ENCODE measurements at regions not wholly inside any gene's neighbourhood (a gene's known extent, or its start where the extent isn't known, plus 50 kb on each side); places are given as distances from the start of the nearest gene placed in this dataset.

DNA sequence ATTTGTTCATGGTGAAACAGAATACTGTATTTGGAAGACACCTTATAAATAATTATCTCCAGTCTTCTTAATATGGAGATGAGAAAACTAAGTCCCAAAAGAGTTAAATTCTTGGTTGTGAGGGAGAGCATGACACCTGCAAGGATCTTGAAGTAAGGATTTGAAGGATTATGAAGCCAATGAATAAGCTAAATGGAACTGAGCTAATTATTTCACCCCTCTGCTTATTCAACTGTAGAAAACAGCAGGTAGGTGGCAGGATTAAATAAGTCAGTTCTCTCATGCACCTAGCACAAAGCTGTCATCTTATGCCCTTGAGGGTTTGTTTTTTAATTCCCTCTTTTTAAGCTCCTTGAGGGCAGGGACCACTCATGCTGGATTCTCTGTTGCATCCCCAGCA lies 457.3 kb downstream of the ETS1 start:
- in situ Hi-C loops (cut with MboI; ENCODE audit: low sequenced_read_pairs), result no loop called here

DNA sequence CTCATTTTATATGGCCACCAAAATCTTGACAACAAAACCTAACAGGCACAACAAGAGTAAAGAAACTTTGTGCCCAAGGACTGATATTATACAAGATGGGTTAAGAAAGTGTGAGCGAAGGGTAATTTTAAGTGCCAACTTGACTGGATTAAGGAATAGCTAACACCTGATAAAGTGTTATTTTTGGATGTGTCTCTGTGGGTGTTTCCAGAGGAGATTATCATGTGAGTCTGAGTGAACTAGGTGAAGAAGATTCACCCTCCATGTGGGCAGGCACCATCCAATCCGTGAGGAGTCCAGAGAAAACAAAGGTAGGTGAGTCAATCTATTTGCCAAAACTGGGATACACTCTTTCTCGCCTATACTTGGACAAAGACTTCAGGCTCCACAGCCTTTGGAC lies 461.6 kb downstream of the ETS1 start:
- in situ Hi-C loops (cut with MboI; ENCODE audit: low sequenced_read_pairs), result no loop called here

DNA sequence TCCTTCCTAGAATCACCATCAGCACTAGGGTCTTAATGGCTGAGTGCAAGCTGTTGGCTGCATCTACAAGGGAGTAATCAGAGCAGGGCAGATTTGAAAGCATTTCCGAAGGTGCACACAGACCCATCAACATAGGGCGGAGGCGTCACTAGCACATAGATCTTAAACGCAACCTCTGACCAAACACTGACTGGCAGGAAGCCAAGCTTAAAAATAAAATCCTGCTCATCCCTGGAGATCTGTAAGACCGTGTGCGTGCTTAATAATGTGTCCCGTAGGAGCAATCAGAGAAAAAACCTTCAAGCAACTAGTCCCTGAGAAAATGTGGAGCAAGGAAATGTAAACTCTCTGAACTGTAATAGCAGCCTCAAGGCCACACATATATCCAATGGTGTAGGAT lies 470.5 kb downstream of the ETS1 start:
- in situ Hi-C loops (cut with MboI; ENCODE audit: low sequenced_read_pairs), result no loop called here

DNA sequence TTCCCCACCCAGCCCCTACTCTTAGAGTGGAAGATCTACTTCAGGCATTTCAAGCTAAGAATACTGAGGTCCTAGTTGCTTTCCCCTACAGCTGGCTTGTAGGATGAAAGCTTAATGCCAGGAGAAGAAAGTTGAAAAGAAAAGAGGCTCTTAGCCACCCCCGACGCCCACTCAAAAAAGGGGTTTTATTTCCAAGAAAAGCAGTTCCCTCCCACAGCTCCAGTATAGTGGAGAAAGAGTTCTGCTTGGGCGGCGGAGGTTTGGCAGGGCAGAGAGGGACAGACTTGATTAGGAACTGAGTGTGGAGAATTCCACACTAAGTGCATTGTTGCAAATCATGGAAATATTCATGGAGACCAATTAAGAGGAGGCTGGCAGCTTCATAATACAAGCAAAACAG lies 470.9 kb downstream of the ETS1 start:
- in situ Hi-C loops (cut with MboI; ENCODE audit: low sequenced_read_pairs), result no loop called here

DNA sequence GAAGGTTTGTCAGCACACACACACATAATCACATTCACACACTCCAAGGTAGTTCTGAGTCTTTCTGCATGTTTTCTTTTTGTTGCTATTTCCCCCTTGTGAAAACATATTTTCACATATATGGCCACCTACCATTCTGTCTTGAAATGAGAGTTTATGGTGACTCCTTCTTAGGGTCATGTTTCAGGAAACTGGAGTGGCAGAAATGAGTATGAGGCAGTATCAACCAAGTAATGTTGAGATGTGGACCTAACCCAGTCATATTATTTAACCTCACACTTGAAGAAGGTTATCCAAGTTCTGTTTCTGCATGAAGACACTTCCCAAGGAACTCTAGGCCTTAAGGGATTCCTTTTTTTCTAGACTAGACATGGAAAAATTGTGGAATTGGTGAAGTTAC lies 481.4 kb downstream of the ETS1 start:
- in situ Hi-C loops (cut with MboI; ENCODE audit: low sequenced_read_pairs), result no loop called here

DNA sequence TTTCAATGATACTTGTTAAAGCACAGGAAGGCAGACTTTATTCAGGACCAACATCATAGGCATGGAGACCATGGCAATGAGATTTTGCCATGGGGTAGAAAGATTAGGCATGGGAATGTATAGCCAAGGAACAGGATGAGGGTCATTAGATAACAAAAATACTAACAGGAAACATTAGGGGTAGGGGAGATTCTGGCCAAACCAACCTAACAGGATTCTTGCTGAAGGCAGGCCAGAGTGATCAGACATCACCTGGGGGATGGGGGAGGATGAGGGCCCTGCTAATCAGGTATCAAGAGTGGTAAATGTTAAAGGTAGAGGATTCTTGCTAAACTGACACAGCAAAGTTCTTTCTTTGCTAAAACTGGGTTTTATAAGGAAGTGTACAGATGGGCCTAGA lies 481.8 kb downstream of the ETS1 start:
- in situ Hi-C loops (cut with MboI; ENCODE audit: low sequenced_read_pairs), result no loop called here

DNA sequence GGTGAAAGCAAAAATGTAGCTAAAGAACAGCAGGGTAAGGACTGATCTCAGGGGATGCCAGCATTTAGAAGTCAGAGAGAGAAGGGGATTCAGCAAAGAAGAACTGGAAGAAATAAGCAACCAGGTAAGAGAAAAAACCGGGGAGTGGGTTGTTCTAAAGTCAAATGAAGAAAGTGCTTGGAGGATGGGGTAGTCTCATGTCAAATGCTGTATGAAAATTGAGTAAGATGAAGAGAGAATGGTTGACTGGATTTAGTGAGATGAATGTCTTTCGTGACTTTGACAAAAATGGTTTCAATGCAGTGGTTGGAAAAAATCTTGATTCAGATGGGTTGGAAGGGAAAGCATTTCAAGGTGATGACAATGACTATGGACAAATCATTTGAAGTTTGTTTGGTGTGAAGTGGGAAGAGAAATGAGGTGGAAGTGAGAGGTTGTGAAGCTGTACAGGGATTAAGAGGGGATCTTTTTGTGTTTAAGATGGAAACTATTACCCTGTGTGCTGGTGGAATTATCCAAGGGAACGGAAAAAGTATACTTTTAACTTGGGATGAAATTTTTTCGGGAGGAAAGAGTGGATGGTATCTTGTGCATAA lies 484.0 kb downstream of the ETS1 start:
- in situ Hi-C loops (cut with MboI; ENCODE audit: low sequenced_read_pairs), result no loop called here

DNA sequence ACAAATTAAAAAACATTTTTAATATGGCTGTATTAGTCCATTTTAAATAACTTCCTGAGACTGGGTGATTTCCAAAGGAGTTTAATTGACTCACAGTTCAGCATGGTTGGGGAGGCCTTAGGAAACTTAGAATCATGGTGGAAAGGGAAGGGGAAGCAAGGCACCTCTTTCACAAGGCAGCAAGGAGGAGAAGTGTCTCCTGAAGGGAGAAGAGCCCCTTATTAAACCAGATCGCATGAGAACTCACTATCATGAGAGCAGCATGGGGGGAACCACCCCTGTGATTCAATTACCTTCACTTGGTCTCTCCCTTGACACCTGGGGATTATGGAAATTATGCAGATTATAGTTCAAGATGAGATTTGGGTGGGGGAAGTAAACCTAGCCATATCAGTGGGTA lies 488.6 kb downstream of the ETS1 start:
- in situ Hi-C loops (cut with MboI; ENCODE audit: low sequenced_read_pairs), result no loop called here

DNA sequence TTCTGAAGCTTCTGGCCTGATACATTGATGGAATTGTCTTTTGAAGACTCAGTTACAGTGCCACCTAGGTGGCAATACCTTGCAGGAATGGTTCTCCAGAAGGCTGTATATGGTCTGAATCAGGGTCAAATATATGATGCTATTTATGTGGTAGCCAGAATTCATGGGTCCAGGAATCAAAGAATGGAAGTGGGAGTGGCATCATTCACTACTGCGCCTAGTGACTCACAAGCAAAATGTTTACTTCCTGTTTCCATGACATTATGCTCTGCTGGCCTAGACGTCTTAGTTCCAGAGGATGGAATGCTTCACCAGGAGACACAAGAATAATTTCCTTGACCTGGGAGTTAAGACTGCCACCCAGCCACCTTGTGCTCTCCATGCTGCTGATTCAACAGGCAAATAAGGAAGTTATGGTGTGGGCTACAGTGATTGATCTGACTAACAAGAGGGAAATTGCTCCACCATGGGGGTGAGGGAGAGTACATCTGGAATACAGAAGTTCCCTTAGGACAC lies 491.8 kb downstream of the ETS1 start:
- in situ Hi-C loops (cut with MboI; ENCODE audit: low sequenced_read_pairs), result no loop called here

DNA sequence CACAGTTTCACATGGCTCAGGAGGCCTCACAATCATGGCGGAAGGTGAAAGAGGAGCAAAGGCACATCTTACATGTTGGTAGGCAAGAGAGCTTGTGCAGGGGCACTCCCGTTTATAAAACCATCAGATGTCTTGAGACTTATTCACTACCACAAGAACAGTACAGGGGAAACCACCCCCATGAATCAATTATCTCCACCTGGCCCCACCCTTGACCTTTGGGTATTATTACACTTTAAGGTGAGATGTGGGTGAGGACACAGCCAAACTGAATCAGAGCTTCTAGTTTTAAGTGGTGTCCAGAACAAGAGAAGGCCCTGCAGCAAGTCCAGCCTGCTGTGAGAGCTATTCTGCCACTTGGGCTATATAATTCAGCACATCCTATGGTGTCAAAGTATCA lies 493.7 kb downstream of the ETS1 start:
- in situ Hi-C loops (cut with MboI; ENCODE audit: low sequenced_read_pairs), result no loop called here

DNA sequence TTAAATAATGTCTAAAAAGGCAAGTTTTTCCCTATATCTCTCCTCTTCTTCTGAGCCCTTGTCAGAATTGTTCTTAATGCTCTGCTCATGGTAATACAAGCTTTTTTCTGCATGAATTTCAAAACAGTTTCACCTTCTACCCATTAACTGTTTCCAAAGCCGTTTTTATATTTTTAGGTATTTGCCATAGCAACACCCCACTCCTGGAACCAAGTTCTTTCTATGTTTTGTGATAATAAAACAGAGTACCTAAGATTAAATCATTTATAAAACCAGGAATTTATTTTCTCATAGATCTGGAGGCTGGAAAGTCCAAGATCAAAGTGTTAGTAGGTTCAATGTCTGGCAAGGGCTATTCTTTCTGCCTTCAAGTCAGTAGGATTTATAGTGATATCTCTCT lies 497.4 kb downstream of the ETS1 start:
- in situ Hi-C loops (cut with MboI; ENCODE audit: low sequenced_read_pairs), result no loop called here

DNA sequence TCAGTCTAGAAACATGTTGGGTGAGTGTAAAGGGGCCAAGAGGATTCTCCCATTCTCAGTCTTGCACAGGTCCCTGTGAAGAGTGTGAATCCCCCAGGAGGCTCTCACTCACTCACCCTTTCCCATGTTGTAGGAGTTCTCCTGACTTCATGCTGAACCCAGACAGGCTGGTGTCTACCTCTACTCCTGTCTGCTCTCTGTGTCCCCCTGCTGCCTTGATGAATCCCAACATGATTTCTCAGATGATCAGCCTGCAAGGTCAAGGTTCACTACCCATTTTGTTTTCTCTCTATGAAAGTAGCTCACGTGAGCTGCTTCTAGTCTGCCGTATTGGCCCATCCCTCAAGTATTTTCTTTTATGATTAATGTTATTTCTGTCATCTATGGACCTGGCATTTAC lies 500.6 kb downstream of the ETS1 start:
- in situ Hi-C loops (cut with MboI; ENCODE audit: low sequenced_read_pairs), result no loop called here

DNA sequence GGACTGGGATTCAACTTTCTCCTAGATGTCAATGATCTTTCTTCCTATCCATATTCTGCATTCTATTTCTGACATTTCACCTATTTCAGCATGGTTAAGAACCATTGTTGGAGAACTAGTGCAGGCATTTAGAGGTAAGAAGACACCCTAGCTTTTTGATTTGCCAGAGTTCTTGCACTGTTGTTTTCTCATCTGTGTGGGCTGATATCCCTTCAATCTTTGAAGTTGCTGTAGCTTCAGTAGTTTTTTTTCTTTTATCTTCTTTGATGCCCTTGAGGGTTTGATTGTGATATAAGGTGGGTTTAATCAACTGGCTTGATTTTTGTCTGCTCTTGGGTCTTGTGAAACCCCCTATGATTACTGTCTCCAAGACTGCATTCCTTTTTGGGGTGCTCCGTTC lies 502.1 kb downstream of the ETS1 start:
- in situ Hi-C loops (cut with MboI; ENCODE audit: low sequenced_read_pairs), result no loop called here

DNA sequence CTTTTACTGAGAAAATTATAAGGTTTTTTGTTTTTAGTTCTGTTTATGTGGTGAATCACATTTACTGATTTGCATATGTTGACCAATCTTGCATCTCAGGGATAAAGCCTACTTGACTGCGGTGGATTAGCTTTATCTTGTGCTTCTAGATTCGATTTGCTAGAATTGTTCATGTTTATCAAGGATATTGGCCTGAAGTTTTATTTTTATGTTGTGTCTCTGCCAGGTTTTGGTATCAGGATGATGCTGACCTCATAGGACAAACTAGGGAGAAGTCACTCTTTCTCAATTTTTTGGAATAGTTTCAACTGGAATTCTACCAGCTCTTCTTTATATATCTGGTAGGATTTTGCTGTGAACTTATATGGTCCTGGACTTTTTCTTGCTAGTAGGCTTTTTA lies 504.8 kb downstream of the ETS1 start:
- in situ Hi-C loops (cut with MboI; ENCODE audit: low sequenced_read_pairs), result no loop called here

DNA sequence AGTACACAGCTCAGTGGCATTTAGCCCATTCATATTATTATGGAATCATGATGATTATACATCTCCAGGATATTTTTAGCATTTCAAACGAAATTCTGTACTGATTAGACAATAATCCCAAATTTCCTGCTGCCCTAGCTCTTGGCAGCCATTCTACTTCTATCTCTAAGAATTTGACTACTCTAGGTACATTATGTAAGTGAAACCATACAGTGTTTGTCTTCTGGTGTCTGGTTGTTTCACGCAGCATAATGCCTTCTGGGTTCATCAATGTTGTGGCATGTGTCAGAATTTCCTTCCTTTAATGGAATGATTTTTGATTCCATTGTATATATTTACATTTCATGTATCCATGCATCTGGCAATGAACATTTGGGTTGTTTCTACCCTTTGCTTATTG lies 517.7 kb downstream of the ETS1 start:
- in situ Hi-C loops (cut with MboI; ENCODE audit: low sequenced_read_pairs), result no loop called here

DNA sequence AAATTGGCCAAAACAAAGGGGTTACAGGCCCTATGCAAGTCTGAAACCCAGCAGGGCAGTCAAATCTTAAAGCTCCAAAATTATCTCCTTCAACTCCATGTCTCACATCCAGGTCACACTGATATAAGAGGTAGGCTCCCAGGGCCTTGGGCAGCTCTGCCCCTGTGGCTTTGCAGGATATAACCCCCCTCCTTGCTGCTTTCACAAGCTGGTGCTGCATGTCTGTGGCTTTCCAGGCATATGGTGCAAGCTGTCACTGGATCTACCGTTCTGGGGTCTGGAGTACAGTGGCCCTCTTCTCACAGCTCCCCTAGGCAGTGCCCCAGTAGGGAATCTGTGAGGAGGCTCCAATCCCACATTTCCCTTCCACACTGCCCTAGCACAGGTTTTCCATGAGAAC lies 519.6 kb downstream of the ETS1 start:
- in situ Hi-C loops (cut with MboI; ENCODE audit: low sequenced_read_pairs), result no loop called here

DNA sequence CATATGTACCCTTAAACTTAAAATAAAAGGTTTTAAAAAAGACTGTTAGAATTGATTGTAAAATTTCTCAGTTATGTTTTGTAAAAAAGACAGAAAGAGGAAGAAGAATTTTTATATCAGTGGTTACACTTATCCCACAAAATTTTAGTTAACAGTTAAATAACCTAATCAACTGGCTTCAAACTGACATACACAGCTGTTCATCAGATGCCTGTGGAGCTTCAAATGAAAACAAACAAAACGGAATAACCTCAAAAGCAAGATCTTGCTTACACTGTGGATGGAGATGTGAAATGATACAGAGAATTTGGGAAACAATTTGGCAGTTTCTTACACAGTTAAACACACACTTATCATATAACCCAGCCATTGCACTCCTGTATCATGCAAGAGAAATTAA lies 521.0 kb downstream of the ETS1 start:
- in situ Hi-C loops (cut with MboI; ENCODE audit: low sequenced_read_pairs), result no loop called here

DNA sequence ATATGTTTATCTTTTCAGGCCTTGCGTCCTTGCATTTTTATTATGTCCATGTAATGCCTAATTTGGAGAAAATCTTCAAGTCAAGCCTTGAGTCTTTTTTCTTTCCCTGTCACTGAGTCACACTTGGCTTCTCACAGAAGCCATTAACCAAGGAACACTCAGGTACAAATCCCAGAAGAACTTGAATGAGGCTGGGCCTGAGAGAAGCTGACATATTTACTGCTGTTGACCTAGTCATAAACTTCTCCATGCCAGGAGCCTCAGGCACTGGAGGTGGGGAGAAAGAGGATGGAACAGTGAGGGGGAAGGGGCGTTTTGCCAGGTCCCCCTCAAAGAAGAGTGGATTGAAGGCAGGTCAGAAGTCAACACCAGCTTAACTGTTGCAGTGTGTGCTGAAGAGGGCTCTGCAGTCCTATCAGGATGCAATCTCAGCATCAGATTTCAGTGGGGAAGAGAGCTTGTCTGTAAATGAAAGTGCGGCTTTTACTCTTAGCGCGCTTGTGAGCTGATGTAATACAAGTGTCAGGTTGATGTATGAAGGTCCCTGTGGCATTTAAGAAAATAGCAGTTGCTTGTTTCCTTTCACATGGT lies 526.0 kb downstream of the ETS1 start:
- in situ Hi-C loops (cut with MboI; ENCODE audit: low sequenced_read_pairs), result no loop called here

DNA sequence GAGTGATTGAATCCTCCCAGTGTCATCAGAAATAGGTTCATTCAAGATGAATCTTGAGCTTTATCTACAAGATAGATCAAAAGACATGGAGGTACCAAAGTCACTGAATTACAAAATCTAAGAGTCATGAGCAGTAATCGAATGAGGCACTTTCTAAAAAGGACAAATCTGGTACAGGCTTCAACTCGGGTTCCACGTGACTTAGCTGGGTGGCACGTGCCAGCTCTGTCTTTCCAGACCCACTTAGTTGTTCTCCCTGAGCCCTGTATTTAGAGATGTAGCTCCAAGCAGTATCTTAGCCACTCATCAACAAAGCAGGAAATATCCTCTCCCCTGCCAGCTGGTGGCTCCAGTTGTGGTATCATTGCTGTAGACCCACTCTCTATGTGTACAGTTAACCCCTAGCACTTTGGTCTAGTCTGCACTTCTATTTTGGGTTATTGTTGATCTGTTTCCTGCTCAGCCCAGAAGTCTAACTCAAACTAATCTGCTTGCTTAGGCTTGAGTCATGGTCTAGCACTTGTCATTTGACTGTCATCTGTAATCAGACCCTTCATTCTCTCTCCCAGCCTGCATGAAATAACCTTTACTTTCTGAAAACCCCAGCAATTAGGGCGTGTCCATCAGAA lies 528.7 kb downstream of the ETS1 start:
- in situ Hi-C loops (cut with MboI; ENCODE audit: low sequenced_read_pairs), result no loop called here

DNA sequence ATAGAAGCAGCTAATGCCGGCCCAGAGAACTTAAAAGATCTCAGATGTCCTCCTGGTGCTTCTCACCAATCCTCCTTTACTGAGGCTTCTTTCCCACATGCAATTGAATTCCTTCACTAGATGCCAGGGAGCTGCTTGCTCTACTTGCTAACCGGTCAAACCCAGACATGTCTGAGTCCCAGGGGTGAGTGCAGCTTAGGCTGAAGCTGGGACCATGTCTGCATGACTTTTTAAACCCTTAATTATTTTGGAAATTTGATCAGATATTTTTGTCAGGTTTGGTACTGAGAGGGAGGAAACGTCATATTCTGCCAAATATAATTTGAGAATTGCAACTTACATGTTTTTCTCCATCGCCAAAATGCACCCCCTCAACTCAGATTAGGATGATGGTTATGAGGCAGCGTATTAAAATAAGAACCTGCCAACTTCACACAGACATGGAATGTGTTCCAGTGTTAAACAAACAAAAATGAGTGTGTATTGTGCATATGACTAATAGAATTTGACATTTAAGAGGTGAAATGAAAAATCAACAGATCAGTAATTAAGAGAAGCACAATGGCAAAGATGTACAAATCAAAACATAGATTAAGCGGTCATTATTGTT lies 529.5 kb downstream of the ETS1 start:
- in situ Hi-C loops (cut with MboI; ENCODE audit: low sequenced_read_pairs), result no loop called here

DNA sequence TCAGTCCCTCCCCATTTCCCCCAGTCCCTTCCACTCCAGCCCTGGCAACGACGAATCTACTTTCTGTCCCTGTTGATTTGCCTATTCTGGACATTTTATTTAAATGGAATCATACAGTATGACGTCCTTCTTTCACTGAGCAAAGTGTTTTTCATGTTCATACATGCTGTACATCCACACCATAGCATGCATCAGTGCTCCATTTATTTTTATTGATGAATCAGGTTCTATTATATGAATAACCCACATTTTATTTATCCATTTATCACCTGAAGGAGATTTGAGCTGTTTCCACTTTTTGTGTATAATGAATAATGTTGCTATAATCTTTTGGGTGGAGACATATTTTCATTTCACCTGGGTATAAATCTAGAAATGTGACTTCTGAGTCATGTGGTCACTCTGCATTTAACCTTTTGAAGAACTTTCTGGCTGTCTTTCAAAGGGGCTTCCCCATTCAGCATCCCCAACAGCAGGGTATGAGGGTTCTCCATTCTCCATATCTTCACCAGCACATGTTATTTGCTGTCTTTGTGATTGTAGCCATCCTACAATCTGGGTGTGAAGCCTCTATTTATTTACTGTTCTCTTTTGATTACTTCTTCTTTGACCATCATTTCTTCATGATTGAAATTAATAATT lies 531.7 kb downstream of the ETS1 start:
- in situ Hi-C loops (cut with MboI; ENCODE audit: low sequenced_read_pairs), result no loop called here

All from HL-60/S4 treated with phorbol 12-myristate 13-acetate at 8.2 ng/mL for 4 days and 3 days (cell line).